Skin of body (tissue), 1 donor: ENCODE measurements at regions not wholly inside any gene's neighbourhood (a gene's known extent, or its start where the extent isn't known, plus 50 kb on each side); places are given as distances from the start of the nearest gene placed in this dataset.

Source experiments
- DNase-seq: peaks from one replicate; lab custom pipeline; 2025; lab: John Stamatoyannopoulos, UW

DNA sequence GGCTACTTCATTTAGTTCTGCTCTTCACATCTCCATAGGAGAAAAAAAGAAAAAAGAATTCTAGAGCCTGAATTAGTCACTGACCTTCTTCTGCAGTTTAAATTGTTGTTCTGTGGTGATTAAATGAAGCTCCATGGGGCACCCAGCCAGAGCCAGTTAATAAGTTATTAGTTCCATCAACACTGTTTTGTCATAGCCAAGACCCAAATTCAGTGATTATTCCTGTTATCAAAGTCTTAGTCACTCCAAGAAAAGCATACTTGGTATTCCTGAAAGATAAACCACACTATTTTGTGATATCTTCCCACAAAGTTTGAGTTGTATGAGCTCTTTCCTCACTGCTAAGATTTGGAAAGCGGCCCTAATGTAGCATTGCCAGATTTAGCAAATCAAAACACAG lies 134.8 kb upstream of the RGMB start:
- DNase-seq = no peak

- DNase-seq = no peak
These were observed 134.2 kb upstream of the RGMB start for GRCh38 chr5:98639274-98639673.

- DNase-seq = no peak
These were observed 131.8 kb upstream of the RGMB start for GRCh38 chr5:98641671-98642070.

GRCh38 chr5:98643569-98643968 lies 129.9 kb upstream of the RGMB start:
- DNase-seq = no peak

DNA sequence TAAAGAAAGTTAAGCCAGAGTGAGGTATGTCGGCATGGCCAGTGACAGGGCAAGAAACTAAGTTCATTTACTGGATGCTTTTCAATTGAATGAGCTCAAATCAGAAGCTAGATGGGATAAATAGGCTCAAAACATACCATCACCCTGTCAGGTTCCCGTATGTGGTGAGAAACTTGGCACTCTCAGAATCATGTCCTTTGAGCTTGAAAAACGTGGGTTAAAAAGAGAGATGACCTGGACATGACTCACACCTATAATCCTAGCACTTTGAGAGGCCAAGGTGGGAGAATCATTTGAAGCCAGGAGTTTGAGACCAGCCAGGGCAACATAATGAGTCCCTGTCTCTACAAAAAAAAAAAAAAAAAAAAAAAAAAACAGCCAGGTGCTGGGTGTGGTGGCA lies 121.7 kb upstream of the RGMB start:
- DNase-seq = no peak

DNA sequence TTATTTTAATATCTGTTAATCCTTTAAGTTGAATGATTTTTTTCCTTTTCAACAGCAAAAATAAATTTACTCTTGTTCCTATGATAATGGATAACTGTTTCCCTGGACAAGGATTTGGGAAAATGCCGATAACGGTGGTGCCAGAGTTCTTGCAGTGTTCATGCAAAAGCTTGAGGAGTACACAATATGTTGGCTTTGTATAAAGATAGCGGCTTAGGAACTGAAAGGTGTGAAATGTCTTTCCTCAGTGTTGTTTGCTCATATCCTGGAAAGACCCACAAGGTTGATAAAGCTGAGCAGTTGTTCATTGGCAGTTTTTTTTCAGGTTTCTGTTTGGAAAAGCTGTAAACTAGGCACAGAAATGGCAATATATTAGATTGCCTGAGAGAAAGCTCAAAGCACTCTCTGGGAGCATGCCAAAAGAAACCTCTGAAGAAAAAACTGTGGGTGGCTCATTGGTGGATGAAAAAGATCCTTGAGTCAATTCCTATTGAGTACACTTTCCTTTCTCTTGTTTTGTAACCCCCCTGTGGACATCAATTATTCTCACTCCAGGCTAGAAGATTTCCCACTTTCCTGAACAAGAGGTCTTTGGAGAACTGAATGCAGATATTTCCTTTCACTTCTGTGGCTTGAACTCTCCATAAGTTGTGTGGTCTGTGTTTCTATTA lies 117.2 kb upstream of the RGMB start:
- no peak for DNase-seq

DNA sequence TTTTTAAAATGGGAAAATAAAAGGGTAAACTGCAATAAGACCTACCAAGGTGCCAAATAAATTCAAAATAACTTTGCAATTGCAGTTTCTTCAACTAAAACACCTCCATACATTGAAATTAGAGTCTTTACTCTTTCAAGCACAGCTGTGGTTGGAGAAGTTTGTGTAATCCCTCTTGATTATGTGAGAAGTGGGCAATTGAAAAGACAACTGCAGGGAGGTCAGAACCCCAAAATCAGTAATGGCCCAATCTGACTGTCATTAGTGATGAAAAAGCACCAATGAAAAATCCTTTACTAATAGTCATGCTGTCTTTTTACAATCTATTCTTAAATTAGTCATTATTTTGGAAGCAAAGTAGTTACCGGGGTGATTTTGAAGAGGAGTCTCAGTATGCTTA lies 116.7 kb upstream of the RGMB start:
- DNase-seq = no peak

DNA sequence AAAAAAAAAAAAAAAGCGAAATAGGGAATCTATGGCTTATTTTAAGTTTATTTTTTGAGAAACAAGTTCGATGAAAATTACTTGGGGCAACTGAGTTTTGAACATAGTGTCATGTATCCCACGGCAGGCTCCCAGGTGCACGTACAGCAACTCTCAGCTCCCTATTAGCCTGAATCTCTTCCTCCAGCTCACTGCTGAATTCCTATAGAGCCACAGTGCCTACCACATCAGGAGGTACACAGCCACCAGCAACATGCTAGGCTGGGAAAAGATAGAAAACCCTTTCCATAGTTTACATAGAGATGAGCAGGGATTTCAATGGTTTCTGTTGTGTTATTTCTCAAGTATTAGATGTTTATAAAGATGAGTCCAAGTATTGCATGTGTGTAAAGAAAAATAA lies 115.9 kb upstream of the RGMB start:
- DNase-seq = no peak

- no peak for DNase-seq
These were observed 109.9 kb upstream of the RGMB start for GRCh38 chr5:98663521-98663920.

- DNase-seq = no peak
These were observed 108.7 kb upstream of the RGMB start for GRCh38 chr5:98664736-98665135.

DNA sequence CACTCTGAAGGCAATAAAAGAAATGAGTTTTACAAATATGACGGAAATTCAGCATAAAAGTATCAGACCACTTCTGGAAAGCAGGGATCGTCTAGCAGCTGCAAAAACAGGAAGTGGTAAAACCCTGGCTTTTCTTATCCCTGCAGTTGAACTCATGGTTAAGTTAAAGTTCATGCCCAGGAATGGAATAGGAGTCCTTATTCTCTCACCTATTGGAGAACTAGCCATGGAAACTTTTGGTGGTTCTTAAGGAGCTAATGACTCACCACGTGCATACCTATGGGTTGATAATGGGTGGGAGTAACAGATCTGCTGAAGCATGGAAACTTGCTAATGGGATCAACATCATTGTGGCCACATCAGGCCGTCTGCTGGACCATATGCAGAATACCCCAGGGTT lies 93.5 kb upstream of the RGMB start:
- DNase-seq = no peak

GRCh38 chr5:98690002-98690401 lies 83.5 kb upstream of the RGMB start:
- DNase-seq = no peak

DNA sequence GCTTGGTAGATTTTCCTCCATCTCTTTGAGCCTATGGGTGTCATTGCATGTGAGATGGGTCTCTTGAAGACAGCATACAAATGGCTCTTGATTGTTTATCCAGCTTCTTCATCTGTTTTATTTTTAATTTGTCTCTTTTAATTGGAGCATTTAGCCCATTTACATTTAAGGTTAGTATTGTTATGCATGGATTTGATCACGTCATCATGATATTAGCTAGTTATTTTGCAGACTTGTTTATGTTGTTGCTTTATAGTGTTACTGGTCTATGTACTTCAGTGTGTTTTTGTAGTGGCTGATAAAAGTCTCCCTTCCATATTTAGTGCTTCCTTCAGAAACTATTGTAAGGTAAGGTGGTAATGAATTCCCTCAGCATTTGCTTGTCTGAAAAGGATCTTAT lies 78.6 kb upstream of the RGMB start:
- no peak for DNase-seq

- no peak for DNase-seq
These were observed 75.1 kb upstream of the RGMB start for GRCh38 chr5:98698359-98698758.

GRCh38 chr5:98700730-98701129 lies 72.7 kb upstream of the RGMB start:
- no peak for DNase-seq

DNA sequence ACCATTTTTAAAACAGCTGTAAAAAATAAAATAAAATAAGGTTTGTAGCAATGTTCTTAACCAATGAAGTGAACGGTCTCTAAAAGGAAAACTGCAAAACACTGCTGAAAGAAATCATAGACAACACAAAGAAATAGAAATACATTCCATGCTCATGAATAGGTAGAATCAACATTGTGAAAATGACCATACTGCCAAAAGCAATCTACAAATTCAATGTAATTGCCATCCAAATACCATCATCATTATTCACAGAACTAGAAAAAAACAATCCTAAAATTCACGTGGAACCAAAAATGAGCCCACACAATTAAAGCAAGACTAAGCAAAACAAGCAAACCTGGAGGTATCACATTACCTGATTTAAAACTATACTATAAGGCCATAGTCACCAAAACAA lies 67.6 kb upstream of the RGMB start:
- no peak for DNase-seq

- DNase-seq = no peak
These were observed 63.8 kb upstream of the RGMB start for GRCh38 chr5:98709681-98710080.

- no peak for DNase-seq
These were observed 60.4 kb upstream of the RGMB start for GRCh38 chr5:98713027-98713426.

GRCh38 chr5:98713856-98714255 lies 59.6 kb upstream of the RGMB start:
- DNase-seq = no peak

DNA sequence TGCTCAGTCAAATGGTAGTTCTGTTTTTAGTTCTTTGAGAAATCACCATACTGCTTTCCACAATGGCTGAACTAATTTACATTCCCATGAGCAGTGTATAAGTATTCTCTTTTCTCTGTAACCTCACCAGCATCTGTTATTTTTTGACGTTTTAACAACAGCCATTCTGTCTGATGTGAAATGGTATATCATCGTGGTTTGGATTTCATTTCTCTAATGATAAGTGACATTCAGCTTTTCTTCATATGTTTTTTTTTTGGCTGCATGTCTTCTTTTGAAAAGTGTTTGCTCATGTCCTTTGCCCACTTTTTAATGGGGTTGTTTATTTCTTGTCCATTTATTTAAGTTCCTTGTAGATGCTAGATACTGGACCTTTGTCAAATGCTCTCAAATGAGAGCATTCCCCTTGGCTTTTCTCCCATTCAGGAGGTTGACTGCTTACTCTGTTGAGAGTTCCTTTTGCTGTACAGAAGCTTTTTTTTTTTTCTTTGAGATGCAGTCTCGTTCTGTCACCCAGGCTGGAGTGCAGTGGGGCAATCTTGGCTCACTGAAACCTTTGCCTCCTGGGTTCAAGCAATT lies 58.7 kb upstream of the RGMB start:
- no peak for DNase-seq

GRCh38 chr5:98721231-98721928 lies 52.1 kb upstream of the RGMB start:
- DNase-seq = no peak

DNA sequence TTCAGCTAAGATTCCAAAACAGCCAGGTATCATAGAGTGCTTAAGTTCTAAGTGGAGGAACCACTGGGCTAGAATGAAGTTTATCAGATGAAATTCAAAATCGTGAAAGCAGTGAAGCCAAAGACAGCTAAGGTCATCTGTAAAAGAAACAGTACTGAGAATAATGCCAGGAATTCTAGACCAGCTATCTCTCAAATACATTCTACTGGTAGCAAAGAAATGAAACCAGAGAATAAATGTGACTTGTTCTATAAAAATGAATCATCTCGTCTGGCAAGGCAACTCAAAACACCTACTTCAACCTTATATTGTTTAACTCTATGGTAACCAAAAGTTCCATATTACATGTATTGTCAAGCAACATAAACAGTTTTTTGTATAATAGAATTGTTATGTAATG lies 51.3 kb upstream of the RGMB start:
- no peak for DNase-seq

- DNase-seq = no peak
These were observed 50.4 kb upstream of the RGMB start for GRCh38 chr5:98723061-98723460.
